K562 (cell line): ENCODE measurements at regions not wholly inside any gene's neighbourhood (a gene's known extent, or its start where the extent isn't known, plus 50 kb on each side); places are given as distances from the start of the nearest gene placed in this dataset.

Experiments
- CHD7 ChIP-seq: fragments of 200-600 bp; sonication (generic); IDR thresholded peaks from one replicate; pipeline ENCODE4 v1.6.1; 2012; ENCODE audit warnings: mild to moderate bottlenecking, low read depth, low read length, inconsistent platforms
- EHMT2 ChIP-seq: fragments of 450-650 bp; IDR thresholded peaks from 2 replicates; pipeline ENCODE4 v1.6.1; 2018; ENCODE audit warnings: antibody characterized with exemption
- ELK3 ChIP-seq: fragments of 450-650 bp; formaldehyde crosslinking; IDR thresholded peaks from 2 replicates; pipeline ENCODE4 v1.4.0; 2020; ENCODE audit warnings: mild to moderate bottlenecking
- GATA2 ChIP-seq: sonication (generic); formaldehyde crosslinking; IDR thresholded peaks from 2 replicates; pipeline ENCODE4 v1.4.0; 2020; ENCODE audit warnings: mild to moderate bottlenecking, missing genetic modification reagents
- MNT ChIP-seq, 2 experiments: fragments of 450-650 bp; conservative IDR thresholded peaks; 2 replicates each; pipeline ENCODE4 v1.6.1; 2017; ENCODE audit warnings: mild to moderate bottlenecking in 2 of 2, moderate library complexity in 2 of 2
- ZBTB49 ChIP-seq: sonication (generic); formaldehyde crosslinking; IDR thresholded peaks from 2 replicates; pipeline ENCODE4 v1.8.0; 2022; ENCODE audit warnings: missing genetic modification reagents, mild to moderate bottlenecking, borderline replicate concordance
- ZBTB5 ChIP-seq: fragments of 450-650 bp; IDR thresholded peaks from 2 replicates; pipeline ENCODE4 v1.6.1; 2017; ENCODE audit warnings: antibody characterized with exemption
- ZNF224 ChIP-seq: sonication (generic); formaldehyde crosslinking; IDR thresholded peaks from 2 replicates; pipeline ENCODE4 v1.8.0; 2022; ENCODE audit warnings: mild to moderate bottlenecking, missing genetic modification reagents
- ZNF311 ChIP-seq: fragments of 250-450 bp; sonication (Bioruptor Pico); IDR thresholded peaks from 2 replicates; pipeline ENCODE4 v1.4.0; 2020; ENCODE audit warnings: mild to moderate bottlenecking, moderate library complexity
- ZNF408 ChIP-seq: fragments of 250-450 bp; sonication (Bioruptor Pico); IDR thresholded peaks from 2 replicates; pipeline ENCODE4 v1.4.0; 2020; ENCODE audit warnings: low read depth, mild to moderate bottlenecking, moderate library complexity

GRCh38 chr13:99642841-99643240 lies 141.6 kb downstream of the TM9SF2 start (continued):
- TF ChIP-seq CHD7 (no peak), ZBTB49 (no peak), ZNF311 (CRISPR knock-in tag) (no peak), GATA2 (no peak), ZNF224 (CRISPR knock-in tag) (no peak), MNT (conservative IDR thresholded peaks at IDR 0.05) (no peak), EHMT2 (no peak), ZNF408 (CRISPR knock-in tag) (no peak), ZBTB5 (no peak), ELK3 (no peak)
